ENCODE measurements at regions not wholly inside any gene's neighbourhood (a gene's known extent, or its start where the extent isn't known, plus 50 kb on each side); places are given as distances from the start of the nearest gene placed in this dataset.

DNA sequence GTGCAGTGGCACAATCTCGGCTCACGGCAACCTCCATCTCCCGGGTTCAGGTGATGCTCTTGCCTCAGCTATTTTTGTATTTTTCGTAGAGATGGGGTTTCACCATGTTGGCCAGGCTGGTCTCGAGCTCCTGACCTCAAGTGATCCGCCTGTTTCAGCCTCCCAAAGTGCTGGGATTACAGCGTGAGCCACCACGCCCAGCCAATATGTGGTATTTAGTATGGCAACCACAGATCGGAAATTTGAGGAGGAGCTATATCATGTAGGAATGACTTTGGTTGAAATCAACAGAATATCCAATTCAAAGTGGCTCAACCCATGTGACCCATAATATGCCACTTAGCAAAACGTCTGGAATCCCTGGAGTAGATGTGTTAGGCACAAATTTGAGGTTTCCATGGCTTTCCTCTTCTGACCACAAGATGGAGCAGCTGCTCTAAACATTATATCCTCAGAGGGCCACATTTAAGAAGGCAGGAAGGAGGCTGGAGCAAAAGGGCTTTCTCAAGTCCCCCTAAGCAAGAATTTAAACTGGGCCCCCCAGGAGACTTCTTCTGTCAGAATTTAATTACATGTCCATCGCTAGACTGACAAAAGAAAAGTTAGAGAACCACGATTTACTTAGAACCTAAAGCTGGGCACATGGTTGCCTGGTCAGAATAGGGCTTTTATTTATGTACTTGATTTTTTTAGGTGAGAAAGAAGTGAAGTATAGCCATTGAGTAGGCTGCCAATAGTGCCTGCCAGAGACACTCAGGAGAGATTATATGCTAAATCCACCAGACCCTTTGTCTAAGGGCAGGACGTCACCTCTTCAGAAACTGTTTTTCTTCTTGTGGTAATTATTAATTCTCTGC is 49.6 kb upstream of the ITSN2 start:
- TF ChIP-seq, protein P1, sequence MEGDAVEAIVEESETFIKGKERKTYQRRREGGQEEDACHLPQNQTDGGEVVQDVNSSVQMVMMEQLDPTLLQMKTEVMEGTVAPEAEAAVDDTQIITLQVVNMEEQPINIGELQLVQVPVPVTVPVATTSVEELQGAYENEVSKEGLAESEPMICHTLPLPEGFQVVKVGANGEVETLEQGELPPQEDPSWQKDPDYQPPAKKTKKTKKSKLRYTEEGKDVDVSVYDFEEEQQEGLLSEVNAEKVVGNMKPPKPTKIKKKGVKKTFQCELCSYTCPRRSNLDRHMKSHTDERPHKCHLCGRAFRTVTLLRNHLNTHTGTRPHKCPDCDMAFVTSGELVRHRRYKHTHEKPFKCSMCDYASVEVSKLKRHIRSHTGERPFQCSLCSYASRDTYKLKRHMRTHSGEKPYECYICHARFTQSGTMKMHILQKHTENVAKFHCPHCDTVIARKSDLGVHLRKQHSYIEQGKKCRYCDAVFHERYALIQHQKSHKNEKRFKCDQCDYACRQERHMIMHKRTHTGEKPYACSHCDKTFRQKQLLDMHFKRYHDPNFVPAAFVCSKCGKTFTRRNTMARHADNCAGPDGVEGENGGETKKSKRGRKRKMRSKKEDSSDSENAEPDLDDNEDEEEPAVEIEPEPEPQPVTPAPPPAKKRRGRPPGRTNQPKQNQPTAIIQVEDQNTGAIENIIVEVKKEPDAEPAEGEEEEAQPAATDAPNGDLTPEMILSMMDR (IDR thresholded peaks at IDR 0.05; ENCODE audit: low read length): peak; percentile 89
- no peak for TF ChIP-seq EZH2 (IDR thresholded peaks at IDR 0.05; ENCODE audit: borderline replicate concordance, low read length)
